Gastrocnemius medialis (tissue), 4 donors: ENCODE measurements at regions not wholly inside any gene's neighbourhood (a gene's known extent, or its start where the extent isn't known, plus 50 kb on each side); places are given as distances from the start of the nearest gene placed in this dataset.

Source experiments
- POLR2A ChIP-seq, 2 donors: fragments of 450-650 bp; IDR thresholded peaks; one replicate each; pipeline ENCODE4 v1.6.1; 2017; ENCODE audit warnings: antibody characterized with exemption in 2 of 2, mild to moderate bottlenecking in 2 of 2, moderate library complexity in 2 of 2
- TF ChIP-seq, protein P1 (sequence below), 5 experiments: fragments of 450-650 bp in 3 of 5; fragments of 200-600 bp in 2 of 5; sonication (generic) in 2 of 5; IDR thresholded peaks in 4 of 5; conservative IDR thresholded peaks in 1 of 5; 1 replicate in 4 of 5; 2 replicates in 1 of 5; pipeline ENCODE4 v1.5.1; 2016 to 2019; ENCODE audit warnings: antibody characterized with exemption in 5 of 5, mild to moderate bottlenecking in 3 of 5, moderate library complexity in 3 of 5

- TF ChIP-seq, protein P1, sequence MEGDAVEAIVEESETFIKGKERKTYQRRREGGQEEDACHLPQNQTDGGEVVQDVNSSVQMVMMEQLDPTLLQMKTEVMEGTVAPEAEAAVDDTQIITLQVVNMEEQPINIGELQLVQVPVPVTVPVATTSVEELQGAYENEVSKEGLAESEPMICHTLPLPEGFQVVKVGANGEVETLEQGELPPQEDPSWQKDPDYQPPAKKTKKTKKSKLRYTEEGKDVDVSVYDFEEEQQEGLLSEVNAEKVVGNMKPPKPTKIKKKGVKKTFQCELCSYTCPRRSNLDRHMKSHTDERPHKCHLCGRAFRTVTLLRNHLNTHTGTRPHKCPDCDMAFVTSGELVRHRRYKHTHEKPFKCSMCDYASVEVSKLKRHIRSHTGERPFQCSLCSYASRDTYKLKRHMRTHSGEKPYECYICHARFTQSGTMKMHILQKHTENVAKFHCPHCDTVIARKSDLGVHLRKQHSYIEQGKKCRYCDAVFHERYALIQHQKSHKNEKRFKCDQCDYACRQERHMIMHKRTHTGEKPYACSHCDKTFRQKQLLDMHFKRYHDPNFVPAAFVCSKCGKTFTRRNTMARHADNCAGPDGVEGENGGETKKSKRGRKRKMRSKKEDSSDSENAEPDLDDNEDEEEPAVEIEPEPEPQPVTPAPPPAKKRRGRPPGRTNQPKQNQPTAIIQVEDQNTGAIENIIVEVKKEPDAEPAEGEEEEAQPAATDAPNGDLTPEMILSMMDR (IDR thresholded peaks at IDR 0.05 in 4 of 5, conservative IDR thresholded peaks at IDR 0.05 in 1 of 5) = no peak
- no peak for TF ChIP-seq POLR2A (IDR thresholded peaks at IDR 0.05)
Measured at GRCh38 chr12:105449431-105449830, 118.9 kb downstream of the C12orf75 start.
